Ovary (tissue), 3 donors: ENCODE measurements at regions not wholly inside any gene's neighbourhood (a gene's known extent, or its start where the extent isn't known, plus 50 kb on each side); places are given as distances from the start of the nearest gene placed in this dataset.
"Not testable (repeated sequence)": the region's sequence is repeated elsewhere in the genome, so short reads cannot be mapped to it uniquely, and the experiment has no call there.

Experiments
- EP300 ChIP-seq: sonication (generic); formaldehyde crosslinking; IDR thresholded peaks from one replicate; pipeline ENCODE4 v1.6.1; 2017; ENCODE audit warnings: antibody characterized with exemption
- TF ChIP-seq, protein P1 (sequence below), 3 donors: fragments of 450-650 bp in 2 of 3; fragments of 200-600 bp in 1 of 3; IDR thresholded peaks; one replicate each; pipeline versions ENCODE4 v1.5.1 to v1.8.0; 2016 to 2022; ENCODE audit warnings: antibody characterized with exemption in 3 of 3, mild to moderate bottlenecking in 1 of 3
- donor health status: DM: no; HTN: no; CAD: no.

DNA sequence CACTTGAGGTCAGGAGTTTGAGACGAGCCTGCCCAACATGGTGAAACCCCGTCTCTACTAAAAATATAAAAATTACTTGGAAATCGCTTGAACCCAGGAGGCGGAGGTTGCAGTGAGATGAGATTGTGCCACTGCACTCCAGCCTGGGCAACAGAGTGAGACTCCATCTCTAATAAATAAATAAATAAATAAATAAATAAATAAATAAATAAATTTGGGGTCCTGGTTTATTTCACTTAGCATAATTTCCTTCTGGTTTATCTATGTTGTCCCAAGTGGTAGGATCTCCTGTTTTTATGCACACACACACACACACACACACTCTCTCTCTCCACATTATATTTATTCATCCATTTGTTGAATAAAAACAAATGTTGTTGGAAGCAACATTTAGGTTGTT is 58.4 kb upstream of the HAND1 start:
- not testable (repeated sequence) for TF ChIP-seq EP300
- TF ChIP-seq, protein P1, sequence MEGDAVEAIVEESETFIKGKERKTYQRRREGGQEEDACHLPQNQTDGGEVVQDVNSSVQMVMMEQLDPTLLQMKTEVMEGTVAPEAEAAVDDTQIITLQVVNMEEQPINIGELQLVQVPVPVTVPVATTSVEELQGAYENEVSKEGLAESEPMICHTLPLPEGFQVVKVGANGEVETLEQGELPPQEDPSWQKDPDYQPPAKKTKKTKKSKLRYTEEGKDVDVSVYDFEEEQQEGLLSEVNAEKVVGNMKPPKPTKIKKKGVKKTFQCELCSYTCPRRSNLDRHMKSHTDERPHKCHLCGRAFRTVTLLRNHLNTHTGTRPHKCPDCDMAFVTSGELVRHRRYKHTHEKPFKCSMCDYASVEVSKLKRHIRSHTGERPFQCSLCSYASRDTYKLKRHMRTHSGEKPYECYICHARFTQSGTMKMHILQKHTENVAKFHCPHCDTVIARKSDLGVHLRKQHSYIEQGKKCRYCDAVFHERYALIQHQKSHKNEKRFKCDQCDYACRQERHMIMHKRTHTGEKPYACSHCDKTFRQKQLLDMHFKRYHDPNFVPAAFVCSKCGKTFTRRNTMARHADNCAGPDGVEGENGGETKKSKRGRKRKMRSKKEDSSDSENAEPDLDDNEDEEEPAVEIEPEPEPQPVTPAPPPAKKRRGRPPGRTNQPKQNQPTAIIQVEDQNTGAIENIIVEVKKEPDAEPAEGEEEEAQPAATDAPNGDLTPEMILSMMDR (IDR thresholded peaks at IDR 0.05), result not testable (repeated sequence)
